BE2C (cell line): ENCODE measurements at regions not wholly inside any gene's neighbourhood (a gene's known extent, or its start where the extent isn't known, plus 50 kb on each side); places are given as distances from the start of the nearest gene placed in this dataset.
A peak's percentile ranks its signal among the peaks of the same experiment; 100 is the strongest.

Experiments used
- DNase-seq: peaks from one replicate; pipeline ENCODE4 v3.0.0-alpha.2; 2020
- H3K27me3 ChIP-seq: fragments of 250-450 bp; sonication (Bioruptor Pico); 2 replicates; pipeline ENCODE4 v1.5.1; 2020; ENCODE audit warnings: mild to moderate bottlenecking
- H3K36me3 ChIP-seq: fragments of 250-450 bp; sonication (Bioruptor Pico); 2 replicates; pipeline ENCODE4 v1.5.1; 2020; ENCODE audit warnings: mild to moderate bottlenecking
- H3K4me1 ChIP-seq: fragments of 250-450 bp; sonication (Bioruptor Pico); 2 replicates; pipeline ENCODE4 v1.5.1; 2020
- H3K4me3 ChIP-seq: 2 replicates; pipeline ENCODE4 v1.5.1; 2011; ENCODE audit warnings: low read depth, low read length
- H3K9me3 ChIP-seq: fragments of 250-450 bp; sonication (Bioruptor Pico); 2 replicates; pipeline ENCODE4 v1.5.1; 2020
- TF ChIP-seq, protein P1 (sequence below): IDR thresholded peaks from 2 replicates; pipeline ENCODE4 v1.5.1; 2012; ENCODE audit warnings: mild to moderate bottlenecking, low read depth, low read length

- peak; percentile 31 for DNase-seq
- Histone ChIP-seq H3K36me3 (no peaks in the 10 kb centered on the region), H3K27me3 (no peaks in the 10 kb centered on the region), H3K9me3 (no peaks in the 10 kb centered on the region), H3K4me1 (no peaks in the 10 kb centered on the region; the same call in 1 of the 2 replicates), H3K4me3 (no peak overlapping the region)
- TF ChIP-seq, protein P1, sequence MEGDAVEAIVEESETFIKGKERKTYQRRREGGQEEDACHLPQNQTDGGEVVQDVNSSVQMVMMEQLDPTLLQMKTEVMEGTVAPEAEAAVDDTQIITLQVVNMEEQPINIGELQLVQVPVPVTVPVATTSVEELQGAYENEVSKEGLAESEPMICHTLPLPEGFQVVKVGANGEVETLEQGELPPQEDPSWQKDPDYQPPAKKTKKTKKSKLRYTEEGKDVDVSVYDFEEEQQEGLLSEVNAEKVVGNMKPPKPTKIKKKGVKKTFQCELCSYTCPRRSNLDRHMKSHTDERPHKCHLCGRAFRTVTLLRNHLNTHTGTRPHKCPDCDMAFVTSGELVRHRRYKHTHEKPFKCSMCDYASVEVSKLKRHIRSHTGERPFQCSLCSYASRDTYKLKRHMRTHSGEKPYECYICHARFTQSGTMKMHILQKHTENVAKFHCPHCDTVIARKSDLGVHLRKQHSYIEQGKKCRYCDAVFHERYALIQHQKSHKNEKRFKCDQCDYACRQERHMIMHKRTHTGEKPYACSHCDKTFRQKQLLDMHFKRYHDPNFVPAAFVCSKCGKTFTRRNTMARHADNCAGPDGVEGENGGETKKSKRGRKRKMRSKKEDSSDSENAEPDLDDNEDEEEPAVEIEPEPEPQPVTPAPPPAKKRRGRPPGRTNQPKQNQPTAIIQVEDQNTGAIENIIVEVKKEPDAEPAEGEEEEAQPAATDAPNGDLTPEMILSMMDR: no peak
Observed at GRCh38 chrX:39984191-39984956, 113.4 kb downstream of the BCOR start.

GRCh38 chrX:39985071-39985470 is 112.7 kb downstream of the BCOR start:
- no peaks in the 10 kb centered on the region for H3K9me3 ChIP-seq
- TF ChIP-seq, protein P1: no peak
- H3K36me3 ChIP-seq: no peaks in the 10 kb centered on the region
- no peaks in the 10 kb centered on the region; the same call in 1 of the 2 replicates for H3K4me1 ChIP-seq
- H3K27me3 ChIP-seq: no peaks in the 10 kb centered on the region
- no peak overlapping the region for H3K4me3 ChIP-seq
- DNase-seq: no peak

- no peak for DNase-seq
- no peak overlapping the region for H3K4me3 ChIP-seq
- no peaks in the 10 kb centered on the region for H3K9me3 ChIP-seq
- H3K36me3 ChIP-seq: no peaks in the 10 kb centered on the region
- no peaks in the 10 kb centered on the region; the same call in 1 of the 2 replicates for H3K4me1 ChIP-seq
- no peaks in the 10 kb centered on the region for H3K27me3 ChIP-seq
- TF ChIP-seq, protein P1: no peak
Observed at GRCh38 chrX:39985551-39985950, 112.2 kb downstream of the BCOR start.

GRCh38 chrX:39988496-39988895 is 109.3 kb downstream of the BCOR start:
- Histone ChIP-seq H3K4me1 (no peaks in the 10 kb centered on the region; the same call in 1 of the 2 replicates), H3K9me3 (no peaks in the 10 kb centered on the region), H3K36me3 (no peaks in the 10 kb centered on the region), H3K4me3 (no peak overlapping the region), H3K27me3 (no peaks in the 10 kb centered on the region)
- DNase-seq: no peak
- TF ChIP-seq, protein P1: no peak

DNA sequence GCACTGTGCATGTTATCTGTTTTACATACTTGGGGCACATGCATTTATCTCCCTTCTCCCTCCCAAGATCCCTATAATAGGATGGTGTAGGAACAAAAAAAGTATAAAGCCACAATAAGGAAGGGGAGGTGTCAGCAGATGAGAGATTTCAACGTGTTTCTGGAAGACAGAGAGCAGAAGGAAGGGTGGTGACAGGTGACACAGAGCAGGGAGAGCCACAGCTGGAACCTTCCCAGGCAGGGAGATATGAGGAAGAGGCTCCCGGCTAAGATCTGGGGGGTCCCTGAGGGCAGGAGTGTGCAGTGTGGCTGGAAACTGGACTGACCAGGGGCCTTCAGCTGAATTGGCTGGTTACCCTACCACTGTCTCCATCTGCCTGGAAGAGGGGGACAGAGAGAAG is 107.4 kb downstream of the BCOR start:
- Histone ChIP-seq H3K36me3 (no peaks in the 10 kb centered on the region), H3K27me3 (no peaks in the 10 kb centered on the region), H3K4me3 (no peak overlapping the region), H3K4me1 (no peaks in the 10 kb centered on the region), H3K9me3 (no peaks in the 10 kb centered on the region)
- TF ChIP-seq, protein P1: no peak
- no peak for DNase-seq

GRCh38 chrX:39992300-39992699 is 105.5 kb downstream of the BCOR start:
- Histone ChIP-seq H3K9me3 (no peaks in the 10 kb centered on the region), H3K27me3 (no peaks in the 10 kb centered on the region), H3K4me1 (no peaks in the 10 kb centered on the region), H3K36me3 (no peaks in the 10 kb centered on the region), H3K4me3 (no peak overlapping the region)
- TF ChIP-seq, protein P1: no peak
- no peak for DNase-seq
